Ishikawa (cell line): ENCODE measurements at regions not wholly inside any gene's neighbourhood (a gene's known extent, or its start where the extent isn't known, plus 50 kb on each side); places are given as distances from the start of the nearest gene placed in this dataset.

Source experiments
- CEBPB ChIP-seq: IDR thresholded peaks from 2 replicates; pipeline ENCODE4 v1.6.1; 2012
- CREB1 ChIP-seq: IDR thresholded peaks from 2 replicates; pipeline ENCODE4 v1.6.1; 2012; ENCODE audit warnings: low read depth
- EGR1 ChIP-seq: IDR thresholded peaks from 2 replicates; pipeline ENCODE4 v1.6.1; 2012
- EP300 ChIP-seq: IDR thresholded peaks from 2 replicates; pipeline ENCODE4 v1.6.1; 2012; ENCODE audit warnings: borderline replicate concordance
- FOXM1 ChIP-seq: IDR thresholded peaks from 2 replicates; pipeline ENCODE4 v1.6.1; 2012; ENCODE audit warnings: low read depth, borderline replicate concordance
- MAX ChIP-seq: IDR thresholded peaks from 2 replicates; pipeline ENCODE4 v1.6.1; 2012
- NFIC ChIP-seq: IDR thresholded peaks from 2 replicates; pipeline ENCODE4 v1.6.1; 2012
- RAD21 ChIP-seq: IDR thresholded peaks from 2 replicates; pipeline ENCODE4 v1.6.1; 2012; ENCODE audit warnings: low read depth
- REST ChIP-seq: IDR thresholded peaks from 2 replicates; pipeline ENCODE4 v1.6.1; 2012; ENCODE audit warnings: low read depth, mild to moderate bottlenecking
- TAF1 ChIP-seq: IDR thresholded peaks from 2 replicates; pipeline ENCODE4 v1.6.1; 2012; ENCODE audit warnings: low read depth, mild to moderate bottlenecking
- TCF12 ChIP-seq: IDR thresholded peaks from 2 replicates; pipeline ENCODE4 v1.6.1; 2012; ENCODE audit warnings: low read depth
- TEAD4 ChIP-seq: IDR thresholded peaks from 2 replicates; pipeline ENCODE4 v1.6.1; 2012
- USF1 ChIP-seq: IDR thresholded peaks from 2 replicates; pipeline ENCODE4 v1.6.1; 2012
- YY1 ChIP-seq: IDR thresholded peaks from 2 replicates; pipeline ENCODE4 v1.6.1; 2012; ENCODE audit warnings: low read depth
- ZBTB7A ChIP-seq: IDR thresholded peaks from 2 replicates; pipeline ENCODE4 v1.6.1; 2012; ENCODE audit warnings: low read depth

- TF ChIP-seq CREB1 (no peak), RAD21 (peak; percentile 65)
These were observed 422.6 kb upstream of the MMS22L start for GRCh38 chr6:97705568-97705967.

GRCh38 chr6:97712751-97713150, 429.7 kb upstream of the MMS22L start:
- no peak for TF ChIP-seq RAD21
- no peak for TF ChIP-seq EP300
- no peak for TF ChIP-seq FOXM1
- TF ChIP-seq USF1, result no peak
- TF ChIP-seq CREB1, result no peak
- TF ChIP-seq CEBPB, result no peak
- TF ChIP-seq YY1, result no peak

GRCh38 chr6:97714772-97715171, 431.8 kb upstream of the MMS22L start:
- no peak for TF ChIP-seq MAX
- TF ChIP-seq CREB1, result no peak
- no peak for TF ChIP-seq FOXM1
- TF ChIP-seq TAF1, result no peak
- TF ChIP-seq EP300, result no peak
- TF ChIP-seq RAD21, result no peak
- TF ChIP-seq CEBPB, result no peak
- TF ChIP-seq REST, result no peak
- no peak for TF ChIP-seq TCF12
- TF ChIP-seq TEAD4, result no peak
- no peak for TF ChIP-seq USF1
- no peak for TF ChIP-seq EGR1
- no peak for TF ChIP-seq ZBTB7A
- no peak for TF ChIP-seq YY1
- TF ChIP-seq NFIC, result no peak

- TF ChIP-seq USF1, result no peak
- TF ChIP-seq TEAD4, result no peak
- TF ChIP-seq YY1, result no peak
- no peak for TF ChIP-seq RAD21
- no peak for TF ChIP-seq REST
- no peak for TF ChIP-seq CREB1
- TF ChIP-seq EGR1, result no peak
These were observed 434.1 kb upstream of the MMS22L start for GRCh38 chr6:97717086-97717485.

GRCh38 chr6:97726378-97726777, 443.4 kb upstream of the MMS22L start:
- TF ChIP-seq RAD21 (peak; percentile 38), CEBPB (no peak), CREB1 (no peak)

- no peak for TF ChIP-seq TAF1
- TF ChIP-seq CEBPB, result no peak
- TF ChIP-seq EGR1, result no peak
- TF ChIP-seq FOXM1, result no peak
- TF ChIP-seq TCF12, result no peak
- no peak for TF ChIP-seq MAX
- TF ChIP-seq YY1, result no peak
- TF ChIP-seq CREB1, result no peak
- TF ChIP-seq REST, result no peak
- no peak for TF ChIP-seq RAD21
- TF ChIP-seq TEAD4, result no peak
- no peak for TF ChIP-seq USF1
- no peak for TF ChIP-seq EP300
- no peak for TF ChIP-seq NFIC
- no peak for TF ChIP-seq ZBTB7A
These were observed 449.0 kb upstream of the MMS22L start for GRCh38 chr6:97732045-97732444.
